ENCODE measurements at regions not wholly inside any gene's neighbourhood (a gene's known extent, or its start where the extent isn't known, plus 50 kb on each side); places are given as distances from the start of the nearest gene placed in this dataset.

- Histone ChIP-seq H4K20me1 (ENCODE audit: control insufficient read depth, insufficient read depth) (no peaks in the 10 kb centered on the region), H3K9me3 (replicated peaks; ENCODE audit: control insufficient read depth, insufficient read depth, low read length) (no peaks in the 10 kb centered on the region), H3K4me3 (no peak overlapping the region), H3K79me2 (ENCODE audit: control insufficient read depth, insufficient read depth, low read length) (no peaks in the 10 kb centered on the region), H3K4me2 (ENCODE audit: control insufficient read depth, insufficient read depth) (no peak overlapping the region), H3K27me3 (replicated peaks in 1 of 2; ENCODE audit: control insufficient read depth in 2 of 2, insufficient read depth in 2 of 2, low read length in 1 of 2) (no peaks in the 10 kb centered on the region), H3K36me3 (ENCODE audit: control insufficient read depth in 2 of 2, insufficient read depth in 2 of 2, low read length in 1 of 2) (no peaks in the 10 kb centered on the region), H3K9ac (ENCODE audit: control insufficient read depth, insufficient read depth, low read length) (no peak overlapping the region), H2AFZ (ENCODE audit: control insufficient read depth, low read depth, low read length) (no peak overlapping the region), H3K27ac (ENCODE audit: control insufficient read depth, insufficient read depth) (no peak overlapping the region), H3K4me1 (ENCODE audit: control insufficient read depth, insufficient read depth, low read length) (no peaks in the 10 kb centered on the region)
- 0% methylated on average over 1 of the region's 1 CpG for WGBS (ENCODE audit: insufficient coverage, insufficient replicate concordance, low lambda C conversion rate, missing lambda C conversion rate)
- in situ Hi-C loops (cut with MboI): no loop called here
- ChIA-PET CTCF (no interaction called here), POLR2A (no interaction called here), SMC1A (ENCODE audit: uncharacterized antibody, unreplicated experiment) (no interaction called here), RAD21 (ENCODE audit: unreplicated experiment) (no interaction called here)
- ATAC-seq (no peak), DNase-seq (ENCODE audit: low read depth, low spot score) (no peak), FAIRE-seq (no peak)
- no TSS peak for BruUV-seq (replicated peaks)
- intact Hi-C loops (cut with micrococcal nuclease; ENCODE audit: unreplicated experiment): no loop called here
- no peak for TF ChIP-seq RCOR1 (conservative IDR thresholded peaks at IDR 0.05; ENCODE audit: low read depth, low read length)
- no peak for TF ChIP-seq CEBPZ (IDR thresholded peaks at IDR 0.05; ENCODE audit: low read depth, low read length)
- TF ChIP-seq, protein P1, sequence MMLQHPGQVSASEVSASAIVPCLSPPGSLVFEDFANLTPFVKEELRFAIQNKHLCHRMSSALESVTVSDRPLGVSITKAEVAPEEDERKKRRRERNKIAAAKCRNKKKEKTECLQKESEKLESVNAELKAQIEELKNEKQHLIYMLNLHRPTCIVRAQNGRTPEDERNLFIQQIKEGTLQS (IDR thresholded peaks at IDR 0.05; ENCODE audit: borderline replicate concordance, extremely low read depth, low read depth, low read length): no peak
- no peak for TF ChIP-seq MEF2B (IDR thresholded peaks at IDR 0.05; ENCODE audit: partially characterized antibody, poor library complexity, severe bottlenecking)
- TF ChIP-seq ZNF217 (IDR thresholded peaks at IDR 0.05): no peak
- no peak for TF ChIP-seq TCF3 (IDR thresholded peaks at IDR 0.05; ENCODE audit: borderline replicate concordance, insufficient read depth, low read depth, low read length)
- TF ChIP-seq RAD51 (IDR thresholded peaks at IDR 0.05): no peak
- TF ChIP-seq RELB (IDR thresholded peaks at IDR 0.05; ENCODE audit: low read depth): no peak
- no peak for TF ChIP-seq NR2C2 (IDR thresholded peaks at IDR 0.05; ENCODE audit: borderline replicate concordance, control insufficient read depth, insufficient read length, low read depth)
- TF ChIP-seq, protein P2, sequence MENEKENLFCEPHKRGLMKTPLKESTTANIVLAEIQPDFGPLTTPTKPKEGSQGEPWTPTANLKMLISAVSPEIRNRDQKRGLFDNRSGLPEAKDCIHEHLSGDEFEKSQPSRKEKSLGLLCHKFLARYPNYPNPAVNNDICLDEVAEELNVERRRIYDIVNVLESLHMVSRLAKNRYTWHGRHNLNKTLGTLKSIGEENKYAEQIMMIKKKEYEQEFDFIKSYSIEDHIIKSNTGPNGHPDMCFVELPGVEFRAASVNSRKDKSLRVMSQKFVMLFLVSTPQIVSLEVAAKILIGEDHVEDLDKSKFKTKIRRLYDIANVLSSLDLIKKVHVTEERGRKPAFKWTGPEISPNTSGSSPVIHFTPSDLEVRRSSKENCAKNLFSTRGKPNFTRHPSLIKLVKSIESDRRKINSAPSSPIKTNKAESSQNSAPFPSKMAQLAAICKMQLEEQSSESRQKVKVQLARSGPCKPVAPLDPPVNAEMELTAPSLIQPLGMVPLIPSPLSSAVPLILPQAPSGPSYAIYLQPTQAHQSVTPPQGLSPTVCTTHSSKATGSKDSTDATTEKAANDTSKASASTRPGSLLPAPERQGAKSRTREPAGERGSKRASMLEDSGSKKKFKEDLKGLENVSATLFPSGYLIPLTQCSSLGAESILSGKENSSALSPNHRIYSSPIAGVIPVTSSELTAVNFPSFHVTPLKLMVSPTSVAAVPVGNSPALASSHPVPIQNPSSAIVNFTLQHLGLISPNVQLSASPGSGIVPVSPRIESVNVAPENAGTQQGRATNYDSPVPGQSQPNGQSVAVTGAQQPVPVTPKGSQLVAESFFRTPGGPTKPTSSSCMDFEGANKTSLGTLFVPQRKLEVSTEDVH (IDR thresholded peaks at IDR 0.05; ENCODE audit: low read depth, partially characterized antibody): no peak
- no peak for TF ChIP-seq ZSCAN29 (IDR thresholded peaks at IDR 0.05)
- TF ChIP-seq SUPT20H (IDR thresholded peaks at IDR 0.05; ENCODE audit: borderline replicate concordance, control insufficient read depth, low read depth, low read length): no peak
- no peak for TF ChIP-seq IRF5 (IDR thresholded peaks at IDR 0.05; ENCODE audit: borderline replicate concordance)
These were observed 152.1 kb upstream of the RIMS1 start for GRCh38 chr6:71733970-71734899.
